ENCODE measurements at regions not wholly inside any gene's neighbourhood (a gene's known extent, or its start where the extent isn't known, plus 50 kb on each side); places are given as distances from the start of the nearest gene placed in this dataset.

DNA sequence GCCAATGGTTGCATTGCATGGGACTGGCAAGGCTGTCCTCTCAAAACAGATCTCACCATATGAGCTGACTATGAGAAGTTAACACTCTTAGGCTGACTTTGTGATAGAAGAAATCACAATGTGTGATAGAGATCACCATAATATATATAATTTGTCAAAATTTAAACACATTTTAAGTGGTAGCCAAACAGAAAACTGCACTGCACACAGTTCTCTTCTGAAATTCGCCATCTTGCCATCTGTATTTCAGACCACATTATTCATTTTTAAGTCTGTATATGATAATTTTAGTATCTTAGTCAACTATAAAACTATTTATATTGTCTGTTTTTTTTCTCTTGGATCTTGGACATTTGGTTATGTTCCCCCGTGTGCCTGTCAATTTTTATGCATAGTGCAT lies 374.7 kb downstream of the AJAP1 start:
- no peak for DNase-seq (ENCODE audit: low read depth in 2 of 2)

DNA sequence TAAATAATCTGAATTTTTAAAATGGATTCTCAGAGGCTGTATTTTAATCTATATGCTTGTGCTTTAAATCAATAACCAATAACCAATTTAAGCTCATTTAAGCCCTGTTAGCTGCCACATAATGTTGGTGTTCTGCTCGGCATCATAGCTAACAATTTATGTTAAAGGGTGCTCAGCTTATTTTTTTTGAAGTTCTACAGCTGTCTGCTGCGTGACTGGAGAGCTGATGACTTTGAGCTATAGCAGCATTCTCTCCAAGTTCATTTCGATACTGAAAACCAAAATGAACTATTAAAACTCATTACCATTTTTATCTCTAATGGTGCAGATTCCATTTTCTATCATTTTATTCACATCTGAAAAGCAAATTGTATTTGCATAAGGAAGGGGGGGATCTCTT lies 357.8 kb downstream of the AJAP1 start:
- no peak for DNase-seq (ENCODE audit: low read depth in 2 of 2)

DNA sequence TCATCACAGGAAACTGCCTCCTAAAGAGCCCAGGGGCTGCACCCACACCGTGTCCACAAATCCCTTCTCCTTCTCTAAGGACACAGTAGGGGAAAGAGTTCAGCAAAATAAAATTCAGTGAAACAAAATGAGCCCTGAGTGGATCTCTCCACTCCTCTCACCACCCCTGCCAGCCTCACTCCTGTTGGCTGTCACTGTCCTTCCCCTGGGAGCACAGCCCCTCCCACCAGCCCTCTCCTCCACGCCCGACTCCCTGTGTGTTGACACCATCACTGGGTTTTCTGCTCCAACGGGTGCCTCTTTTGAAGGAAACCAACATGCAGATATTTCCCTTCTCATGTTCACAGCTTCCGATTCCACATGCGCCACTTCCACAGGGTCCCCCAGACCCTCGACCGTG lies 356.2 kb downstream of the AJAP1 start:
- no peak for DNase-seq (ENCODE audit: low read depth in 2 of 2)

DNA sequence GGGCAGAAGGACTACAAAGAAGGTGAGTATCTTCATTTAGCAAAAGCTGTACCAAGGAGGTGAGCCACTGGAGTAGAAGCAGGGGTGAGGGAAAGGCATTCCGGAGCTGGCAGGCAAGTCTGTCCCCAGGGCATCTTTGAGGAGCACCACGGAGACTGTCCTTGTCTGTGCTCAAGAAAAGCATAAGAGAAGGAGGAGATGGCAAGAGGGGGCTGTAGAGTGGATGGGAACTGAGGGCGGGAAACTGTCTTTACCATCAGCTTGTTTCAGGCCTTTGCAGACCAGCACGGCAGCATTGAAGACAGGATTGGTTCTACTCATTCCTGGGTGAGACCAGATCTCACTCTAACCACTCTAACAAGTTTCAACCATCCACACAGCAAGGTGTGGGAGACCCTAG lies 355.8 kb downstream of the AJAP1 start:
- no peak for DNase-seq (ENCODE audit: low read depth in 2 of 2)

DNA sequence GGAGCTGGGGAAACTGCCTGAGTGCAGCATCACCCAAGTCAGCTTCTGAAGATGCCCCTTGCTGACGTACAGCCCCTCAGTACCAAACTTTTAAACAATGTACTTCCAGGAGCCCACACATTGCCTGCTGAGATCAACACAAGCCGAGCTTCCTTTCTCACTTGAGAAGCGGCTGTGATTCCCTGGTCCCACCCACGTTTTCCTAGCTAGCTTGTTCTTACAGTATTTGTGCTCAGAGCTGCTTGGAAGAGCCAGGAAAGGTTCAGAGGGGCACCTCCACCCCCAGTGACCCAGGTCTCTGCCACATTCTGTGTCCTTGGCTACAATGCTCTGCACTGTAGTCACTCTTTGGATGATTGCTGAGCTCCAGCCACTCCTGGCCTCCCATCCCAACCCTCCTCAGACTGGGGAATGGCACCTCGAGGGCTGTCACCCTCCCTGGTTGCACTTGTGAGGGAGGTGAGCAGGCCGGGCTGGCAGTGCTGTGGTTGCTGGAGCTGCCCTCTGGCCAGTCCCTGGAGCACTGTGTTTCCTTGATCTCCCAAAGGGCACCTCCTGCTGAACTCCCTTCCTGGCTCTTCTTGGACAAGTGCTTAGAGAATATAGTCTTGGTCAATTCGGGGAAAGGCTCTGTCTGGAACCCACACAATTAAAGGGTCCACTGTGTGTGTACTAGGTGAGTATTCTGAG lies 355.1 kb downstream of the AJAP1 start:
- no peak for DNase-seq (ENCODE audit: low read depth in 2 of 2)

DNA sequence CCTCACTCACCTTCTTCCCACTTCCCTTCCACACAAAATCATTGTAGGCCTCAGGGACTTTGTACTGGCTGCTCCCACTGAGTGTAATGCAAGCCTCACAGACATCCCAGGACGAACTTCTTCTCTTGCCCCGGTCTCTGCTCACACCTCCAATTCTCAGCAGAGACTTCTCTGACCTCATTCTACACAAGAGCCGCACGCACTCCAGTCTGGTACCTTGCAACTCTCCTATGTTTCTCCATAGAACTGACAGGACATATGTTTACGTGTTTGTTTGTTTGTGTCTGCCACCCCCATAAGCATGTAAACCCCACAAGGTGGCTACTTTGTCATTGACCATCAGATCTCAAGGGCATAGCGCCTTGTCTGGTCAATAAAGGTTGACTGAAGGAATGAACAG lies 350.8 kb downstream of the AJAP1 start:
- no peak for DNase-seq (ENCODE audit: low read depth in 2 of 2)

DNA sequence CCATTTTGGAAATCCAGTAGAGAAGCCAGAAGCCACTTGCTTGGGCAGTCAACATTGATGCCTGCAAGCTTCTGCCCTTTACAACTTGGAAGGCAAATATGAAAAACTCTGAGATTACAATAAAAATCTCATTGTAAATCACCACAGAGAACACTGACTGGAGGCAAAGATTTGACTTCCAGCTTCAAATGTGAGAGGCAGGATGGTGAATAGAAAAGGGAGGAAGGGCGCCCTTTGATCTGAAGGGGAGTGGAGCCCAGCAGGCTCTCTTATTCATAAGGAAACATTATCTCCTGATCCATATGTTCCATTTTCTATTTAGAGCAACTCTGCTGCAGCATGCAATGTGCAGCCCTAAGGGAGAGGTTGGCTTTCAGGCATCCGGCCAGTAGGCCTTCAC lies 348.3 kb downstream of the AJAP1 start:
- DNase-seq (ENCODE audit: low read depth in 2 of 2): no peak

DNA sequence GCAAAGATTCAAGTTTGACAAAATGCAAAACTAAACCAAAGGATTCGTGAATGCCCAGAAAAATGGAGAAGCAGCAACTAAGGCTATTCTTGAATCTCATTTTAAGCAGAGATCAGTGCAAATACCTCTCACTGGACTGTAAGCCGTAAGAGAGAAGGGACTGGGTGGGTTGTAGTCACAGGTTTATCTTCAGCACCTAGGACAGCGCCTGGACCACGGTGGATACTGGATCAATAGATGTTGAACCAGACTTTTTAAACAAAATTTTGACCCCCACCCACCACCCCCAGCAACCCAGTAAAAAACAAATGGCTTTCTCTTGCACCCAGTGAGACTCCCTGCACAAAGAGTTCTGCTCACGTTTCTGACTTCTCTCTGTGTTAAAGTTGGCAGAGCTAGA lies 347.1 kb downstream of the AJAP1 start:
- DNase-seq (ENCODE audit: low read depth in 2 of 2): no peak

DNA sequence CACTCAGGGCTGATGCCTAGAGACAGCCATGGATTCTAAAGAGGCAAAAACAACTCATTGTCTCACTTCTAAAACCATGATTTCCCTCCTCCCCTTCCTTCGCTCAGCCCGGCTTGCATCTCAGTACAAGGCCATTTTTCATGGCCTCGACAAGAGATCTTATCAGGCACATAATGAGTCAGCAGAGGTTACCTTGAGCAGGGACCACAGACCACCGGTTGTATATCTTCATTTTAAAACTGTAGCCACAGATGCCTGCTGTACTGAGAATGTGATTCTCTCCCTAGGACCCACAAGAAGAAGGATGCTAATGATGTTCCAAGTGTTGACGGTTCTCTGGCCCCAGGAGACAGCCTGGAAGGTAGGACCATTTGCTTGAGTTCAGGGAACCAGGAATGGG lies 331.9 kb downstream of the AJAP1 start:
- no peak for DNase-seq (ENCODE audit: low read depth in 2 of 2)

DNA sequence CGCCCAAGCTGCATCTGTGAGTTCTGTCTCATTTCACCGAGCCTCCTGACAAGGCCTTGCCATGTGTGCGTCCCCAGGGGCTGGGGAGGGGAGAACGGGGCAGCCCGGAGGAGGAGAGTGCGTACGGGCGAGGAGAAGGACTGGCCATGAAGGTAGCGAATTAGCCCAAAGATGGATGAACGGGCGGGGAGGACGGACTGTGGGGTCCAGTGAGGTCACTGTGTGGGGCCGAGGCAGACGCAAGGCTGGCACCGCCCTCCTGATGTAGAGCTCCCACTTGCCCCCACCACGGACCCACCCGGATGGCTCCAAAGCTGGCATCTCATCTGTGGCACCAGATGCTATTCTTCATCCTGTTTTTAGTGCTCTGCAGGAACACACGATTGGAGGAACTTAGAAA lies 330.4 kb downstream of the AJAP1 start:
- DNase-seq (ENCODE audit: low read depth in 2 of 2): no peak

DNA sequence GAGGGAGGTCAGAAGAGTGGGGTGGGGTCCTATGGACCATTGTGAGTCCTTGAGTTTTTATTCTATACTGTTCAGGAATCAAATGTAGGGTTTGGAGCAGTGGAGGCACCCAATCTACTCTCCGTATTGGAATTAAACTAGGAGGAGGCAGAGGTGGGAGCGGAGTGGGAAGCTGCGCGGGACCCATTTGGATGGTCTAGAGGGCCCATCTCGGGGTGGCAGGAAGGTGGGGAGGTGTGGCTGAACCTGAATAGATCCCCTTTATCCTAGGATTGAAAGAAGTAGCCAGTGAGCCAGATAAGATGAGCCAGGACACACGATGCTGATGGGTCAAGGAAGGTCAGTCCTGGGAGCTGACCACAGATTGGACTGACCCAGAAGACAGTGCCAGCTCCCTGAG lies 325.8 kb downstream of the AJAP1 start:
- no peak for DNase-seq (ENCODE audit: low read depth in 2 of 2)

DNA sequence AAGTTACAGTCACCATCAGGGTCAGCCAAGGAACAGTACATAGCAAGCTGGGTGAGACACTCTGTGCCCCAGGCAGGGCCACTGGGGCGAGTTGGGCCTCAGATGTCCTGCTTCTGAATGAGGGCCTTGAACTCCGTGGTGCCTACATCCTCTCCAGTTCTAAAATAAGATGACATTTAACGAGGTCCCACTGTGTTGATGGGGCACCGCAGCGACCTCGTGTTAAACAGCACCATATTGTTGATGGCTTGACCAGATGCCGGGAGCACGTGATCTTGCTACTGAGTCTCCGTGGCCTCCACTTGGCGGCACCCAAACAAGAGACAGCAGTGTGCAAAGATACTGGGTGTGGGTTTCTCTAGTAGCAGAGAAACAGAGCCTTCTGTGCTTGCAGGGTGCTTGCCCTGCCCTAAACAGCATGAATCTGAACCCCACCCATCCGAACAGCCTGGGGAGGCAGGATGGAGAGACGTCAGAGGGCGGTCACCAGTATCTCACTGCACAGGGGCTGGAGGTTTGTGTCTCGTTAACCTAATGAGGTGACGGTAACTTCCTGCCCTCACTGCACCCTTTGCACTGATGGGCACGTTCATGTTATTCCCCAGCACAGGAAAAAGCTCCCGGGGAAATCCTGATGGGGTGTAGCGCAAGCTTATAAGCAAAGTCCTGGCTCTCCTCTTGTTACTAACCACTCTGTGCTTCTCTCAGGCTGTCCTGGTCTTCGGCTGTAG lies 324.4 kb downstream of the AJAP1 start:
- no peak for DNase-seq (ENCODE audit: low read depth in 2 of 2)

DNA sequence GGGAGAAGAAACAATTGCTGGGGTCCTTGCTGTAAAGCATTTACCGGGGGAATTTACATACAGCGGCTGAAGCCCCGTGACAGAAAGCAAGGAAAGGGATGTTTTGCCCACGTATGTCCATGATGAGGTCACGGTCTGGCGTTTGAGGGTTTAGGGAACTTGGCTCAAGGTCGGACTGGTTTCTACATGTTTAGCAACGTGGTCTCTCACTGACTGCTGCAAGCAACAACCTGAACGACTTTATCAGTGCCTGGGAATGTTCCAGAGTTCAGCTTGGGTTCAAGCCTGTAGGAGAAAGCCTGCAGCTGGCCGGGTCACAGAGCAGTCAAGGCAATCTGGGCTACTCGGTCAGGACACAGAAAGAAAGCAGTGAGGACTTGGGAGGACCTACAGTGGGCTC lies 323.3 kb downstream of the AJAP1 start:
- DNase-seq (ENCODE audit: low read depth in 2 of 2): no peak

DNA sequence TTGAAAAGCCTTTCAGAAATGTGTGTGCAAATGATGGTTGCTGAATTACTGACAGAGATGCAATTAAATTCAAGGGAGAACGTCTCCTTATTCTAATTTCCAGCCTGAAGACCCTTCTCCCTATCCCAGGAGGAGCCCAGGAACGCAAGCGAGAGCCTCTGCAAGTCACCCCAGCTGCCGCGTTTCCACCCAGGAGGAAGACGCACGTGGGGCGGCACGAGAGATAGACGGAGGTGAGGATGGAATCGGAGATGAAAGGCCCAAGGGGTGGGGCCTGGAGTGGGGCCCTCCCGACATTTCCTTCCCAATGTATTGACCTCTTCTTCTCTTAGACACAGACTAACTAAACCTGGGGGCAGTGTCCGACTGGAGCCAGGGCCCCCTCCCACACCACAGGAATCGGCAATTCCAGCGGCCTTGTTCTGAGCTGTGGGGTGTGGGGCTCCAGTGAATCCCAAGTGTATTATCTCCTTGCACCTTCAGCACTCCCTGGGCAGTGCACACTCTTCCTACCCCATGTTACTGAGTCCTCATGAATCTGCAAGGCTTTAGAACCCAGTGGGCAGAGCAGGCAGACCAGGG lies 322.5 kb downstream of the AJAP1 start:
- no peak for DNase-seq (ENCODE audit: low read depth in 2 of 2)

DNA sequence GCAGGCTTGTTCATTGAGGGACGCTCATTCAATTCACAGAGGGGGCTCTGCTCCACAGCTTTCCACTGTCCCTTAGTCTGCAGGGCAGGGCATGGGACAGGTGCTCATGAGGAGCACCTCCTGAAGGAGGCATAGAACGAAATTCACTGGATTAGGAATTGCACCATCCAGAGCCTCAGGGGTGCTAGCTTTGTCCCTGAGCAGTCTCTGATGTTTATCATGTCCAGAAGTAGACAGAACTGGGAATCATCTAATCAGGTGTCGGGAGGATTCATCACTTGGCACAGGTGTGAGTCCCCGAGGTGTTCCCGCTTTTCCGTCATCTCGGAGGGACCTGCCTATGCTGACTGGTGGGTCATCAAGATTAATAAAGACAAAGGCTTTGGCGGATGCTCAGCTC lies 321.4 kb downstream of the AJAP1 start:
- no peak for DNase-seq (ENCODE audit: low read depth in 2 of 2)

DNA sequence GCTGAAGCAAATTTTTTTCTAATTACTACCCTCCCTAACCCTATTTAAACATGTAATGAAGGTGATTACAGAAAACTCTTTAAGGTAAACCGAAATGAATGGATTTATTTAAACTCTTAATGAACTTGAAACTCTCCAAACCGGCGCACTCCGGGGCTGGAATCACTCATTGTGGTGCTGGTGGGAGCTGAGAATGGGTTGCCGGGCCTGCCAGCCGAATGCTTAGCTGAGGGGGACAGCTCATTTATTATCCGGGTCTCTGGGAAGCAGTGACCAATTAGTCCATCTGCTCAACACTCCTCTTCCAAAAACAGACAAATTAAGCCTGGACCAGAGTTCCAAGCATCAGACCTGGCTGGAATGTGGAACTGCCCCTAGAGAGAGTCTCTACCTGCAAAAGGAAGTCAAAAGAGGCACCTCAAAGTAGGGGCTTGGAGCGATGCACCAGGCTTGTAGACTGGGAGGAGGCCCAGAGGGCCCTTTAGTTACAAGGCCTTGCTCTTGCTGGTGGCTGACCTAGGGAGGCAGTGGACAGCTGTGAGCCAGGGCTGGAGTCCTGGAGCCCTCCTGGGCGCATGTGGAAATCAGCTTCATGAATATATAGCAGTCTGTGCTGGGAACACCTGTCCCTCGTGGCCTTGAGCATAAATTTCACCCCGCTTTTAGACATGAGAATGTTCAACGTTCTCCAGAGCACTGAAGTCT lies 320.7 kb downstream of the AJAP1 start:
- no peak for DNase-seq (ENCODE audit: low read depth in 2 of 2)

DNA sequence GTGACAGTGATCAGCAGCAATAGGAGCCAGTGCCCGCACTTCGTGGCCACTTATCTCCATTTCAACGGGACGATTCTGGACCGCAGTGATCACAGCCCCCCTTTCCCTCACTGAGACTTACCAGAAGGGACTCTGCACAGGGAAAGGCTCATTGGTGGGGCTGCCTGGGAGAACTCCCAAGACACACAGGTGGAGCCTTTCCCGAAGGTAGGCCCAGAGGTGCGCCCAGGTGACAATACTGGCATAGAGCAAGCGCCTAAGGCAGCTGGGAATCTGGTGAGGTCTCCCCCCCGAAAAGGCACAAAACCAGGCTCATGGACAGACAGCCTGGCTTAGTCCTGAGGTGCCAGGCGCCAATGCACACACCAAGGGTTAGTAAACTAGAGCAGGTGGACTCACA lies 318.9 kb downstream of the AJAP1 start:
- no peak for DNase-seq (ENCODE audit: low read depth in 2 of 2)

DNA sequence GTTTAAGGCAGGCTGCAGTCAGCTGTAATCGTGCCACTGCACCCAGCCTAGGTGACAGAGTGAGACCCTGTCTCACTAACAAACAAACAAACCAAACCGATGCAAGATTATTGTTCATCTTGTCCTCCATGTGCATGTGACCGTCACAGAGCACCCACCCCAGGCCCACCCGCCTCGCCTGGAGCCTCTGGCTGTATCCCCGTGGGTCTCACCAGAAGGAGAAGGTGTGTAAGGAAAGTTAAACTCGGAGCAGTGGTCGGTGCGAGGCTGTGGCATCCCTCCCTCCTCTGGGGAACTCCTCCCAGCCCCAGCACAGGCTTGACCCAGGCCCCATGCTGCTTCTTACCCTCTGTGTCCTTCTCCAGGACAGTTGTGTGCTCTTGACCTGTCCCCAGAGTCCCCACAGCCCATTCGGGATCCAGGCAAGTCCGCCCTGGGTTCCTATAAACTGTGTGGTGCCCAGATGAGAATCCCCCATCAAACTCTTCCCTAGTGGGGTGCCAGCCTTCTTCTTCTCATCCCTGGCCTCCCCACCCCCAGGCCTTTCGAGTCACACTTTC lies 318.4 kb downstream of the AJAP1 start:
- DNase-seq (ENCODE audit: low read depth in 2 of 2): no peak

DNA sequence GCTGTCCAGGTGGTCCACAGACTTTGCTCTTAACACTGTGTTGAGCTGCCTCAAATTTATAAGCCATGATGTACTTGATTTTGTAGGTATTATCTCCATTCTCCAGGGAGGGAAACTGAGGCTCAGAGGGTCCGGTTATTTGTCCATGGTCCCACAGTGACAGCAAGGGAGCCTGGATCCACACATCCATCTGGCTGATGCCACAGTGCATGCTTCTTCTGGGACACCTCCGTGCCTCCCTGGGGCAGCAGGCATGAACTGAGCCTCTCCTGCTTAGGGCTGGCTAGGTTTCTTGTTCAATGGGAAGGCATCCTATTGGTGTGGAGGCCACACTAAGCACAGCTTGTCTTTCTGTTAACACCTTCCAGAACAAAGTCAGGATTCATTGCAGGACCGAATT lies 317.3 kb downstream of the AJAP1 start:
- no peak for DNase-seq (ENCODE audit: low read depth in 2 of 2)

DNA sequence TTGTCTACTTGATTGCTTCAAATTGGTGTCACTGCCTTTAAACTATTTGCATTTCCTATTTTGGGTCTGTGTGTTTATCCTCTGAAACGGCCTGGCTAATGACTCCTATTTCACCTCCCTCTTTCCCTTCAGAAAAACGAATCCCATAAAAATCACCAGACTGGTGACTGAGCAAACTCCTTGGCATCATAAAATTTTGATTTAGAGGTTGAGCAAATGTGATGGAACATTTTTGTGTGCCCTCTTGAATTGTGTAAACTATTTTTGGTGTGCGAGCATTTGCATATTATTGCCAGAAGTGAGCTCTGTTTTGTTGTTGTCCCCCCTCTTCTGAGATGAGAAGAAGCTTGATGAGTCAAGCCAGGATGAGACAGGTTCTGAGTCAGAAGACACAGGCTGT lies 316.1 kb downstream of the AJAP1 start:
- no peak for DNase-seq (ENCODE audit: low read depth in 2 of 2)

DNA sequence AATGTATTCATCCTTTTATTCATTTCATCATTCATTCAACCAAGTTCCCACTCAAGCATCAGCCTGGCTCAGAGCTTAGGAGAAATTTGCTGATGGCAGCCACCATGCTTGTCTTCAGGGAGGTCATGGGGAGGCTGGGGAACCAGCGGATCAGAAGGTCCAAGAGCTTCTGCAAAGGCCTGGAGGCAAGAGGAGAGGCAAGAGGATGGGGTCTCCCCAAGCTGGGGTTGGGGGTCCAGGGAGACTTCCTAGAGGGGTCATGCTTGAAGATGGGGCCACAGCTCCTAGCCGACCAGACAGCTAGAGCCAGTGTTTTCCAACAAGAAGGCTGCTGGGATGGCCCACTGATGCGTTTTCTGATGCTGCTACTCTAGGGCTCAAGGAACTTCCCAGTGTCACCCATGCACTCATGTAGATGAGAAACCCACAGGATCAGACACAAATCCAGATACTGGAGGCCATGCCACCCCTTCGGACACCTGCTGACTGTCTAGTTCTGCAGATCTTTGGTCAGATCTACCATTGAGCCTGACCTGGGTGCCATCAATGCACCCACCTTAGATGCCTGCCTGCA lies 315.2 kb downstream of the AJAP1 start:
- DNase-seq (ENCODE audit: low read depth in 2 of 2): no peak

Data from stimulated activated CD4-positive, alpha-beta T cell treated with anti-CD3 and anti-CD28 coated beads, Interleukin-15, amount 100 ng/mL, for 48 hours (primary cell).